ENCODE measurements at regions not wholly inside any gene's neighbourhood (a gene's known extent, or its start where the extent isn't known, plus 50 kb on each side); places are given as distances from the start of the nearest gene placed in this dataset.

- no peak for TF ChIP-seq CTCF (conservative IDR thresholded peaks at IDR 0.05; ENCODE audit: low read depth, low read length)
- TF ChIP-seq EZH2 (IDR thresholded peaks at IDR 0.05; ENCODE audit: borderline replicate concordance, low read depth, low read length, poor library complexity, severe bottlenecking) = no peak
Observed at GRCh38 chr13:58935689-58936088, 1228.0 kb downstream of the DIAPH3 start.

Measured in A673 (cell line).